Loucy (cell line): ENCODE measurements at regions not wholly inside any gene's neighbourhood (a gene's known extent, or its start where the extent isn't known, plus 50 kb on each side); places are given as distances from the start of the nearest gene placed in this dataset.

Experiments
- EZH2phosphoT487 ChIP-seq: fragments of 200-600 bp; IDR thresholded peaks from 2 replicates; pipeline ENCODE4 v1.6.1; 2018; ENCODE audit warnings: antibody characterized with exemption, mild to moderate bottlenecking, moderate library complexity, borderline replicate concordance
- TF ChIP-seq, protein P1 (sequence below): fragments of 200-600 bp; sonication (generic); conservative IDR thresholded peaks from 2 replicates; pipeline ENCODE4 v1.5.1; 2014; ENCODE audit warnings: mild to moderate bottlenecking, antibody characterized with exemption, low read length

DNA sequence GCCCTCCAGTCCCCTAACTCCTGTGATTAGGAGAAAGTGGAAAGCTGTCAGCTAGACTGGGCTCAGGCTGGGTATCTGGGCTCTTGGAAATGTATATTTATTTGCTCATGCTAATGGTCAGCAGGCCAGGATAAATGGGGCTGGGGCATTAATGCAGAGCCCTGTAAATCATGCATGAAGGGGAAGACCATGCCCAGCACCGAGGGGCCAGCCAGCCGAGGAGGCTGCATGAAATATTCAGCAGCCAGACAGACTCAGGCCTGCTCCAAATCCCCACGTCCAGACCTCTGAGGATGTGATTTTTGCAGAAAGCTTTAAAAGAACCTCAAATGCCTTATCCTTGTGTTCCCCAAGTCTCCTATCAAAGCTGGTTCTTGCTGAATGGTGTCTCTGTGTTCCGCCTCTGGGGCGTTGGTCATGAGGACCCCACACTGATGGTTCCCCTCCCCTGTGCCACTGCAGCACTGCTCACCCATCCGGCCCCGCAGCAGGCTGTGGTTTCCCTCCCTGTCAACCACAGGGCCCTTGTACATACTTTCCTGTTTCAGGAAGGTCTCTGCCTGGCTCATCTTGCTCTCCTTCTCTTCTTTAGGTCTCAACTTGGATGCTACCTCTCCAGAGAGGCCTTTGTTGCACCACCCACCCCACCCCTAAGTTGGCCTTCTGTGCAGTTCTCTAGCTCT lies 358.4 kb downstream of the CDH26 start:
- TF ChIP-seq, protein P1, sequence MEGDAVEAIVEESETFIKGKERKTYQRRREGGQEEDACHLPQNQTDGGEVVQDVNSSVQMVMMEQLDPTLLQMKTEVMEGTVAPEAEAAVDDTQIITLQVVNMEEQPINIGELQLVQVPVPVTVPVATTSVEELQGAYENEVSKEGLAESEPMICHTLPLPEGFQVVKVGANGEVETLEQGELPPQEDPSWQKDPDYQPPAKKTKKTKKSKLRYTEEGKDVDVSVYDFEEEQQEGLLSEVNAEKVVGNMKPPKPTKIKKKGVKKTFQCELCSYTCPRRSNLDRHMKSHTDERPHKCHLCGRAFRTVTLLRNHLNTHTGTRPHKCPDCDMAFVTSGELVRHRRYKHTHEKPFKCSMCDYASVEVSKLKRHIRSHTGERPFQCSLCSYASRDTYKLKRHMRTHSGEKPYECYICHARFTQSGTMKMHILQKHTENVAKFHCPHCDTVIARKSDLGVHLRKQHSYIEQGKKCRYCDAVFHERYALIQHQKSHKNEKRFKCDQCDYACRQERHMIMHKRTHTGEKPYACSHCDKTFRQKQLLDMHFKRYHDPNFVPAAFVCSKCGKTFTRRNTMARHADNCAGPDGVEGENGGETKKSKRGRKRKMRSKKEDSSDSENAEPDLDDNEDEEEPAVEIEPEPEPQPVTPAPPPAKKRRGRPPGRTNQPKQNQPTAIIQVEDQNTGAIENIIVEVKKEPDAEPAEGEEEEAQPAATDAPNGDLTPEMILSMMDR = no peak
- TF ChIP-seq EZH2phosphoT487 = no peak
